GM12892 (cell line): ENCODE measurements at regions not wholly inside any gene's neighbourhood (a gene's known extent, or its start where the extent isn't known, plus 50 kb on each side); places are given as distances from the start of the nearest gene placed in this dataset.

Experiments used
- DNase-seq: peaks from one replicate; pipeline ENCODE4 v3.0.0; 2011; ENCODE audit not compliant: insufficient read length
- FAIRE-seq: peaks from 2 replicates; lab custom pipeline; 2011; peaks lifted over from hg19 to GRCh38; lab: Jason Lieb, UNC
- POLR2A ChIP-seq: IDR thresholded peaks from 2 replicates; pipeline ENCODE4 v1.6.1; 2011; ENCODE audit warnings: low read depth, low read length, control low read depth
- POLR2AphosphoS5 ChIP-seq: IDR thresholded peaks from 2 replicates; pipeline ENCODE4 v1.6.1; 2011; ENCODE audit warnings: low read depth, low read length, control low read depth
- TAF1 ChIP-seq: IDR thresholded peaks from 2 replicates; pipeline ENCODE4 v1.6.1; 2011; ENCODE audit warnings: low read depth, mild to moderate bottlenecking, control low read depth, low read length, borderline replicate concordance

- TF ChIP-seq POLR2A (no peak), TAF1 (no peak), POLR2AphosphoS5 (no peak)
- DNase-seq (no peak), FAIRE-seq (no peak)
These were observed 579.2 kb downstream of the BCL11B start for GRCh38 chr14:98692832-98693231.

DNA sequence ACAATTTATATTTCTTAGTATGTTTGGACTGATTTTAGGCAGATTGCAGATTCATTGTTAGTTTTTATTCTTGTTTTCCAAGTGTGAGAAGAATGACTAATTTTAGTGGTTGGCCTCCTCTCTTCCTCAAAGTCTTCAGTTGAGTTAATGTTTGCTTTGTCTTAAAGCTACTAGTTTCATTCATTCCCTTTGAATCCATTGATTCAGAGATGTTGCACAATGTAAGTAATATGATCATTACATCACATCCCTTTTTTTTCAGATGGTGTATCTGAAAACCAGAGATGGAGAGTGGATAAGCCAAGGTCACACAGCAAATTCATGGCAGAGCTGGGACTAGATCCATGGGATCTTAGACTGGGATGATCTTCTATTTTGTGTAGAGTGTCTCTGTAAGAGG is 577.5 kb downstream of the BCL11B start:
- DNase-seq: no peak
- no peak for FAIRE-seq
- no peak for TF ChIP-seq TAF1

GRCh38 chr14:98695809-98696208 is 576.2 kb downstream of the BCL11B start:
- DNase-seq (no peak), FAIRE-seq (no peak)
- TF ChIP-seq TAF1: no peak
- no peak for TF ChIP-seq POLR2A
- TF ChIP-seq POLR2AphosphoS5: no peak

DNA sequence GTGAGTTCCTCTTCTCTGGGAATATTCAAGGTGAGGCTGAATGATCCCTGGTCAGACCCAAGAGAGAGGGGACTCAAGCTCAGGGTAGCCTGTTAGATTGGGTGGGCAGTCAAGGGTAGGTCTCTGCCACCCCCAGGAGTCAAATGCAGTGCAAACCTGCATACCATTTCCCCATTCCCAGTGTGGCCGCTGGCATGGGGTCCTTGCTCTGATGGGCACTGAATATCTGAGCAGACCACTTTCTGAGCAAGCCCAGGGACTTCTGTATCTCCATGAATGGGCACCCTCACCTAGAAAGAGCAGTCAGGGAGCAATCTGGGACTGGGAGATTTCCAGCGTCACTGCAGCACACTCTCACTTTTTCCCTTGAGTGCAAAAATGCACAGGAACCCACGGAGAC is 573.7 kb downstream of the BCL11B start:
- no peak for DNase-seq
- no peak for FAIRE-seq

GRCh38 chr14:98700748-98701147 is 571.2 kb downstream of the BCL11B start:
- TF ChIP-seq POLR2AphosphoS5: no peak
- TF ChIP-seq TAF1: no peak
- TF ChIP-seq POLR2A: no peak
- DNase-seq (no peak), FAIRE-seq (no peak)

More for the DNA sequence above, 573.7 kb downstream of the BCL11B start:
- no peak for TF ChIP-seq POLR2AphosphoS5
- no peak for TF ChIP-seq POLR2A
- no peak for TF ChIP-seq TAF1

- FAIRE-seq (no peak), DNase-seq (no peak)
- TF ChIP-seq TAF1 (no peak), POLR2AphosphoS5 (no peak), POLR2A (no peak)
These were observed 570.6 kb downstream of the BCL11B start for GRCh38 chr14:98701377-98701776.

DNA sequence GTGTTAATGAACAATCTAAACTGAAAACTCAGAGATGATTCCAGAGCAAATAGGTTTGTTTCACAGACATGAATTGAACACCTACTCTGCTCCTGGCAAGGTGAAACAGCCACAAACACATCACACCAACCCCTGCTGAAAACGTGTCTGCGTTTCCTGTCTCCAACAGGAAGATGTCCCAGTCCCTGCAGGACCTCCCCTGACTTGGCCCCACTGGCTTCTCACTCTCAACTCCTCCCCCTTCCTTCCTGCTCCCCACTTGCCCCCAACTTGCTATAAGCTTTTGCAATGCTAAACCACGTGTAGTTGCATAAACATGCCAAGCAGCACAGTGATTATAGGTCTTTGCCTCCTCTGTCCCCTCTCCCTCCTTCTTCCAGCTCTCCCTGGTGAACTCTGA is 567.6 kb downstream of the BCL11B start:
- no peak for TF ChIP-seq TAF1
- no peak for TF ChIP-seq POLR2AphosphoS5
- TF ChIP-seq POLR2A: no peak
- no peak for FAIRE-seq

DNA sequence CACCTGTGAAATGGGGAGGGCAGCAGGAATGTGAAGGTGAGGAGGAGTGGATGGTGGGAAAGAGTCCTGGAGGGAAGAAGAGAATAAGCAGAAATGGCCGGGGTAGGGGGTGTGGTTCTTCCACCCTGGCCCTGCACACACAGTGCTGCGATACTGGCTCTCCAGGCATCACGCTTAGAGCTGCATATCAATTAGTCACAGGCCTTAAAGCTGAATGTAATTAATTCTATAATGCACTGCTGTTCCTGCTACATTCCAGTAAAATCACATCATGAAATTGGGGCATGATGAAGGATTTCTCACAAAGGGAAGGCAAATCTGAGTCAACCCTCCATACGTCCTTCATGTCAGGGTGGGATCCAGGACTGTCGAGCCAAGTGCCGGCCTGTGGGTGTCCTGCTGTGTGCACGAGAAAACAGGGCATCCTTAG is 566.1 kb downstream of the BCL11B start:
- FAIRE-seq: no peak

More for the DNA sequence above, 567.6 kb downstream of the BCL11B start:
- no peak for DNase-seq

GRCh38 chr14:98707522-98707921 is 564.5 kb downstream of the BCL11B start:
- no peak for FAIRE-seq
- DNase-seq: no peak
- no peak for TF ChIP-seq POLR2A
- TF ChIP-seq POLR2AphosphoS5: no peak

More for the DNA sequence above, 566.1 kb downstream of the BCL11B start:
- TF ChIP-seq POLR2AphosphoS5 (no peak), TAF1 (no peak), POLR2A (no peak)
- no peak for DNase-seq

- DNase-seq: no peak
- no peak for TF ChIP-seq TAF1
- no peak for TF ChIP-seq POLR2AphosphoS5
- TF ChIP-seq POLR2A: no peak
- no peak for FAIRE-seq
These were observed 563.4 kb downstream of the BCL11B start for GRCh38 chr14:98708555-98708954.

- FAIRE-seq (no peak), DNase-seq (no peak)
- TF ChIP-seq POLR2A (no peak), TAF1 (no peak), POLR2AphosphoS5 (no peak)
These were observed 560.5 kb downstream of the BCL11B start for GRCh38 chr14:98711453-98711852.

- no peak for FAIRE-seq
- no peak for DNase-seq
These were observed 557.2 kb downstream of the BCL11B start for GRCh38 chr14:98714626-98715425.

DNA sequence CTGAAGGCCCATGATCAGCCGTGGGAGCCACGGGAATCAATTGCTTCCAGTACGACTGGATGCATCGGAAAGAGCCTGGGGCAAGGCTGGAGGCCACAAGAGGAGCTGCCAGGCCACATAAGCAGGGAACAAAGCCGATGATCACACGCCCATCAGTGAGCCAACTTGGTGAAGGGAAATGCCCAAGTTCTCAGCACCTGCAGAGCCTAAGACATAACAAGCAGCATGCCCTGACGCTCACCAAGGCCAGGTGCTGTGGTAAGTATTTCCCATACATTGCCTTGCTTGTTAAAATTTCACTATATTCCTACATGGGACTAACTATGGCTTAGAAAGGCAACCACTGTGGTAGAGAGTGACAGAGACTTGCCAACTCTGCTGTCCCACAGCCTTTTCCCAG is 555.9 kb downstream of the BCL11B start:
- TF ChIP-seq TAF1 (no peak), POLR2A (no peak), POLR2AphosphoS5 (no peak)
- DNase-seq (no peak), FAIRE-seq (no peak)

More at GRCh38 chr14:98714626-98715425, 557.2 kb downstream of the BCL11B start:
- TF ChIP-seq POLR2A (no peak), TAF1 (no peak), POLR2AphosphoS5 (no peak)
